MM.1S (cell line): ENCODE measurements at regions not wholly inside any gene's neighbourhood (a gene's known extent, or its start where the extent isn't known, plus 50 kb on each side); places are given as distances from the start of the nearest gene placed in this dataset.

Source experiments
- CTCF ChIP-seq: fragments of 300-600 bp; sonication (generic); IDR thresholded peaks from 2 replicates; pipeline ENCODE4 v1.5.1; 2016; ENCODE audit warnings: antibody characterized with exemption, low read length, mixed read lengths
- EZH2 ChIP-seq: fragments of 300-600 bp; sonication (generic); optimal IDR thresholded peaks from 2 replicates; pipeline ENCODE3; 2017; ENCODE audit warnings: low read depth, mild to moderate bottlenecking, antibody characterized with exemption, low read length, mixed read lengths

GRCh38 chr12:77766224-77766623, 64.5 kb upstream of the NAV3 start:
- TF ChIP-seq CTCF: no peak
- no peak for TF ChIP-seq EZH2
